ENCODE measurements at regions not wholly inside any gene's neighbourhood (a gene's known extent, or its start where the extent isn't known, plus 50 kb on each side); places are given as distances from the start of the nearest gene placed in this dataset.

- DNase-seq, result no peak
Observed at GRCh38 chr18:33951031-33951430, 273.7 kb downstream of the NOL4 start.

GRCh38 chr18:33946336-33946735 is 278.4 kb downstream of the NOL4 start:
- no peak for DNase-seq

DNA sequence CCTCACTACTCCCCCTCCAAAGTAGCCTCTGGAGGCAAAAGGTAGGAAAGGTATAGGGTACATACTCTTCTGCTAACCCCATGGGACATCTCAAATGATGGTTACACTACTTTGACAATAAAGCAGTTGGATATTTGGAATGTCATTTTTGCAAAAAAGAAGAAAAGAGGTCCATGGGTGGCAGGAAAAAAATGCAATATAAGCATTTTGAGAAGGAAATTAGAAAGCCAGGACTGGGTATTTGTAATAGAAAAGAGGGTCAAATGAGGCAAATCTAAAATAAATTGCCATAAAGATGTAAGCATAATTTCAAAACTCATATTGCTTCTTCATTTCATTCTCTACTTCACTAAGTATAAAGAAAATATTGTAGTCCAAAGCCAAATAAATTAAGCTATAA is 280.2 kb downstream of the NOL4 start:
- no peak for DNase-seq

DNA sequence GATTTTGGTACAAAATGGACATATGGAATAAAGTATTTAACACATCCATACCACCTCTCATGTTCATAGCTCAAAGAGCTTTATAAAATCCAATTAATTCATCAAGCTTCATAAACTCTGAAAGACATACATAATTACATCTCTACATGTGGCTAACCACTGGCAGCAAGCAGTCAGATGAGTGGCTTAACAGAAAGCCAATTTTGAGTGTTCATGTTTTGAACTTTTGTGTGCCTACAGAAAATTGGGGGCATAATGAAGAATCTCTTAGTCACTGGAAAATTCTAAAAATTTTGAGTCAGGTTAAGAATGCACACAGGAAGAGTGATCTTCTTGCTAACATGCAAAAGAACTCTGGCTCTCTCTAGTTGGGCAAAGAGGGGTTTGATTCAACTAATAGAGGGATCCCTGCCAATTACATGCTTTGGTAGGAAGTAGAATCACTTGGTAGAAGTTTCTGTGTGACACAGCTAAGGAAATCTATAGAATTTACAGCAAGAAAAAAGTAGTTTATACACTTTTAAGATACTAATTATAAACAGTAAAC is 287.4 kb downstream of the NOL4 start:
- DNase-seq, result no peak

GRCh38 chr18:33934258-33934657 is 290.5 kb downstream of the NOL4 start:
- no peak for DNase-seq

GRCh38 chr18:33928231-33928630 is 296.5 kb downstream of the NOL4 start:
- no peak for DNase-seq

GRCh38 chr18:33924576-33924975 is 300.1 kb downstream of the NOL4 start:
- DNase-seq, result no peak

DNA sequence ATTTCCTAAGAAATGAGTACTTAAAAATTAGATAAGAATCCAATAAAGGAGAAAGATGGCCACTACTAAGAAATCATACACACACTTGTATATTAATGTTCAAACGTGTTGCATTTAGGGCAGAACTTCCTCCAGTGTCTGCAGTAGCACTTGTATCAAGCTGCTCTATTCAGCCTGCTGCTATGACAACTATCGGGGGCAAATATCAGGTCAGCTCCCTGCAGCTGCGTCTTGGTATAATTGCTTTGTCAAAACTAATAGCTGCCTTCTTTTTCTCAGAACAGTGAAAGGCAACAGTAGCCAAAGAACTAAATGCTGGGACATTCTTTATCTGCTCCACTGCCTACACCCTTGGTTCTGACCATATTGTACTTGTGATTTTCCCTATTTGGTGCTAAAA is 300.7 kb downstream of the NOL4 start:
- no peak for DNase-seq

- DNase-seq, result no peak
Observed at GRCh38 chr18:33918571-33918970, 306.1 kb downstream of the NOL4 start.

DNA sequence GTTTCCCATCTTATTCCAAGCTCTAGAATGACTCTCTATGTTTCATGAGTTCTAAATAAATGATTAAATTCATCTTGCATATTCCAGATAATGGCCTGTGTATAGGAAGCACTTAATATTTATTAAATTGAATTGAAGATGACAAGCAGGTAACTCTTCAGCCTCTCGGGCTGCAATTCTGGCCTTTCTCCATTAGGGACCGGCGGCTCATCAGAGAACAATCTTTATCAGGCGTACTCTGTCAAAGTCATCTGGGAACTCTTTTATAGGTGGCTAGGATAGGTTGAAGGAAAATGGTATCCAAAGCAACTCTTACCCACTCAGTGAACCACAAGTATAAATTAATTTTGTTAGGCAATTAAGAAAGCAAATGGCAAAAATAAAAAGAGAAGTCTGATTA is 308.5 kb downstream of the NOL4 start:
- DNase-seq, result no peak

DNA sequence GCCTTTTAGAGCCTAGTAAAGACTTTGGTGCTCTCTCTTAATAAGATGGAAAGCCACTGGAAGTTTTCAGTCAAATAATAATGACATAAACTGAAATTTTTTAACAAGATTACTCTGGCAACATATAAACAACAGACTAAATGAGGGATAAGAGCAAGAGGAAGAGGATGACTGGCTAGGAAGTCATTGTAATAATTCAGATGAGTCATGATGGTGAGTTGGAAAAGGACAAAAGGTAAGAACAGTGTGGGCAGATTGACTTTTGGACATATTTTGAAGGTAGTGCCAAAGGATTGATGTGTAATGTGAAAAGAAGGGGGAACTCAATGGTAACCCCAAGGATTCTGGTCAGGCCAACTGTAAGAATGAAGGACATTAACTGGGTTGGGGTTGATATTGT is 310.3 kb downstream of the NOL4 start:
- DNase-seq, result no peak

GRCh38 chr18:33906046-33906445 is 318.7 kb downstream of the NOL4 start:
- no peak for DNase-seq

DNA sequence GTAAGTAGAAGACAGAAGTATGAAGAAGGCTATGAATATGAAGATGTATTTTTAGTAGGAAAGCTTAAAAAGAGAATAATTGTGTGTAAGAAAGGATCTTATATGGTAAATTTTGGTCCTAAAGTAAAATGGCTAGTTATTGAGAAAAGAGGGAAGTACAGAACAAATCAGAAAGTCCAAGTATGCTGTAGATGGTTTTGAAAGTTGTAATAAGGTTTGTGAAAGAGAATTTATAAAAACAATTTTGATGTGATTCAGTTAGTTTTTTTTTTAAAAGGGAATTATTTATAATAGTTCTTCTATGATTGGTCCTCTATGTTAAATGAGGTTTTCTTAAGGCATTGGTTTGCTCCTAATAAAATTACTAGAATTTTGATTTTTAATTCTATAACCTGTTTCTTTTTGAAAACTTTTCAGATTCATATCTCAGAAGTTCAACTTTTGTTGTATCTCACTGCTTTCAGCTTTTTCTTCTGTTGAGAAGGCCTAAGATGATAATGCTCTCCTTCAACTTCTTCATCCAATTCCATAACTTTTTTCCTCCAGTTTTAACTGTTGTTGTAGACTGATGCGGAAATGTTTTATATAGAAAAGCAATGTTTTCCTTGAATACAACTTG is 322.7 kb downstream of the NOL4 start:
- no peak for DNase-seq

- no peak for DNase-seq
Observed at GRCh38 chr18:33900638-33901037, 322.6 kb downstream of the ASXL3 start.

- no peak for DNase-seq
Observed at GRCh38 chr18:33898427-33898826, 320.4 kb downstream of the ASXL3 start.

GRCh38 chr18:33878213-33878612 is 300.2 kb downstream of the ASXL3 start:
- no peak for DNase-seq

DNA sequence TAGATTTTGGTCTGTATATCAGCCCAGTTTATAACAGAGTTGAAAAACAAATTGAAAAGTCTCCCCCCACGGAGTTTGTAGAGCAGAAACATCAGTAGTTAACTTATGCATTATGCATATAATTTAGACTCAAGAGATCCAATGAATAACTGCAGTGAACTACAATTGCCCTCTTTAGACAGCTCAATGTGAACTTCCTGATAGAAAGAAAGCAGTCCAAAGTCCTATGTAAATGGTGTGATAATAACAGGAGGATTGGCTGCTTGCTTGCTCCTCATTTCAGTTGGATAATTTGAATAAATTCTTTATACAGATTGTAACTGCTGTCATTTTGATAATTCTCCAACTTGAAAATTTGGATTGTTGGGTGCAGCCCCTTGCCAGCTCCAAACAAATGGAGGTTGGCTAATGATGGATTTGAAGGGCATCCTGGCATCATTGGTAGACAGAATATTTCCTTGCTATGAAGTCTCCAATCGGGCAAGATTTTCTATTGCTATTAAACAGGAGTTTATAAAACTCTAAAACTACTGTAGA is 297.1 kb downstream of the ASXL3 start:
- no peak for DNase-seq

GRCh38 chr18:33873112-33873511 is 295.1 kb downstream of the ASXL3 start:
- DNase-seq, result no peak

DNA sequence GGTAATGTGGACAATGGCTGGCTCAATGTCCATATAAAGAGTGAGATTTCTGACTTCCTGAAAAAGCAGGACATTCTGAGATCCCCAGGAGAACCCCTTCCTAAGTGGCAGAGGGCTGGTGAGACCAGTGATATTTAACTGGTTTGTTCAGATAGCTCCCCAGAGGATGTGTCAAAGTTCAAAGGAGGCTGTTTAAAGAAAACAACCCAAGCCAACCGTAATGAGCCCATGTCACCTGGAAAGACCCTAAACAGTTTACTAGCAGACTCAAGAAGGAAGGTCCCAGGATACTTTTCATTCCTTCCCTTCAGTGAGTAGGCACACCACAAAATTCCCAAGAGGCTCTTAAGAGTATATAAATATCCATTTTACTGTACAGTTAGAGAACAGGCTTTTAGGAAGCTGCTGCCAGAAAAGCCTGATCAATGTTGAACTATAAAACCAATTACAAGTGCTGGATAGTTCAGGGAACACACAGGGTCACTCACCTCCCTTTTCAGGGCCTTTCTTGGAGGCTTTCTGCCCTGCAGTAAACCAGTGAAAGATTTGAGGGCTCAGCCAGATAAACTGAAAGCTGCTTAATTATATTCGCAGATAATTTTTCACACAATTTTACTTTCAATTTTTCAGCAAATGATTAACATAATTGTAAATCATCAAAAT is 293.5 kb downstream of the ASXL3 start:
- no peak for DNase-seq

DNA sequence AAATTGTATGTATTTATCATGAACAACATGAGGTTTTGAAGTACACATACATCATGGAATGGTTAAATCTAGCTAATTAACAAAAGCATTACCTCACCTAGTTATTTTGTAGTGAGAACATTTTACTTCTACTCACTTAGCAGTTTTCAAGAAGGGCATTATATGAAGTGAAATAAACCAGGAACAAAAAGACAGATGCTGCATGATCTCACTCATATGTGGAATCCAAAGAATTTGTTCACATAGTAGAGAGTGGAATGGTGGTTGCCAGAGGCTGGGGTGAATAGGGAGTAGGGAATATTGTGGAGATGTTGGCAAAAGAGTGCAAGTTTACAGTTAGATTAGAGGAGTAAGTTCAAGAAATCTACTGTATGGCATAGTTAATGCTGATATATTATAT is 292.0 kb downstream of the ASXL3 start:
- no peak for DNase-seq

DNA sequence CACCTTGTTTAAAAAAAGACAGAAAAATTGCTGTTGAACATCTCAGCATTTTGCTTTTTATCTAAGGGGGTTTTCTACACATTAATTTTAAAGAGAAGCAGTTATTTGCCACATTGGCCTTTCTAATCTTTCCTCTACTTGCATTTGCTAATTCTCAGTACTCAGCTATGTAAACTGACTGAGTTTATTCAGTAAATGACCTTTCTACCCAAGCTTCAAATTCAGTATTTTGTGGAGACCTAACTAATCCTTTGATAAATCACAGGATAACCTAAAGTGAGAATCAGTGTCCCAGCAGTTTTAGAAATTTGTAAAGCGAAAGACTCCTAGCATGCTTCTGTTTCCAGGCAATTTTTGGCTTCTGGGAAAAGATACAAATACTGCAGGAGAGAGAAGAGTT is 288.4 kb downstream of the ASXL3 start:
- DNase-seq, result no peak

DNA sequence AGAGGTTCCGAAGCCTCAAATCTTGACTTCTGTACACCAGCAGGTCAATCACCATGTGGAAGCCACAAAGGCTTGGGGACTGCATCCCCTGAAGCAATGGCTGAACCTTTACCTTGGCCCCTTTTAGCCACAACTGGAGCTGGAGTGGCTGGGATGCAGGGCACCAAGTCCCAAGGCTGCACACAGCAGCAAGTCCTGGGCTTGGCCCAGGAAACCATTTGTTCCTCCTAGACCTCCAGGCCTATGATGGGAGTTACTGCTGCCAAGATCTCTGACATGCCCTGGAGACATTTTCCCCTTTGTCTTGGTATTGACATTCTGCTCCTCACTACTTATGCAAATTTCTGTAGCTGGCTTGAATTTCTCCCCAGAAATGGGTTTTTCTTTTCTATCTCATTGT is 285.9 kb downstream of the ASXL3 start:
- DNase-seq, result no peak

DNA sequence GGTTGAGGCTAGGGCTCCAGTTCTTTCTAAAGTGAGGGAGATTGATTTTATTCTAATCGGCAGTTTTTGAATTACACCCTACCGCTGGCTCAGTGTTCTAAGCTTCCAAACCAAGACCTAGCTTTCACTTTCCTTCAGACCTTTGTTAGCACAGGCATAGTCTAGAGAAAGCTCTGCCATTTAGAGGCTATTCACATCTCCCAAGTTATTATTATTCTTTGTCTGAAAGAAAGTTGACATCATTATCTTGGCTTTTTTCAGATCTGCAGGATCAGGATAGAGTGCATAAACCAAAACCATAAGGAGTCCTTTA is 276.8 kb downstream of the ASXL3 start:
- no peak for DNase-seq

GRCh38 chr18:33854086-33854826 is 276.2 kb downstream of the ASXL3 start:
- DNase-seq, result no peak
